ENCODE measurements at regions not wholly inside any gene's neighbourhood (a gene's known extent, or its start where the extent isn't known, plus 50 kb on each side); places are given as distances from the start of the nearest gene placed in this dataset.

DNA sequence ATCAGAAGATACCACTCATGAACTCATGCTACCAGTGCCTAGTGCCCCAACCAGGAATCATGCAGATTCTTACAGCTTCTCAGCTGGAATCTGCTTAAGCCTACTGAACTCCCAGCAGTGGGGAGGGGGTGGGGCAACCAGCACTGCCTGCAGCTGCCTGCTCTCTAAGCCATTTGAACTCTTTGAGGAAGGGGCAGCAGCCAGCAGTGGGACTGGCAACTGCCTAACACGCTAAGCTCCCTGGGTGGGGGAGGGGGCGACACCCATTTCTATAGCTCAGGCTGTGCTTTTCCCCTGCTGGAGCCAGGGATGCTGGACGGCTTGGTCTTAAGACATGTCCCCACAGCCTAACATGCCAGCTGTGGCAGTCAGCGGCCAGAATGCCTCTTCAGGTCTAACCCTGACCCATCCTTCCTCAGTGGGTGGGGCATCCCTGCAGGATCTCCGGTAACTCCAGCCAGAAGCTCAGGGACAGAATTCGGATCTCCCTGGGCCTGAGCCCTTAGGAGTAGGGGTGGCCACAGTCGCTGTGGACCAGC, 889.7 kb downstream of the CDH9 start:
- DNase-seq (ENCODE audit: low read depth), result no peak
- in situ Hi-C loops (cut with HindIII; ENCODE audit: low pct_unique_long_range_greater_than_20kb, low sequenced_read_pairs), result no loop called here

- no peak for DNase-seq (ENCODE audit: low read depth)
- in situ Hi-C loops (cut with HindIII; ENCODE audit: low pct_unique_long_range_greater_than_20kb, low sequenced_read_pairs), result no loop called here
These were observed 895.1 kb downstream of the CDH9 start for GRCh38 chr5:26143259-26143658.

DNA sequence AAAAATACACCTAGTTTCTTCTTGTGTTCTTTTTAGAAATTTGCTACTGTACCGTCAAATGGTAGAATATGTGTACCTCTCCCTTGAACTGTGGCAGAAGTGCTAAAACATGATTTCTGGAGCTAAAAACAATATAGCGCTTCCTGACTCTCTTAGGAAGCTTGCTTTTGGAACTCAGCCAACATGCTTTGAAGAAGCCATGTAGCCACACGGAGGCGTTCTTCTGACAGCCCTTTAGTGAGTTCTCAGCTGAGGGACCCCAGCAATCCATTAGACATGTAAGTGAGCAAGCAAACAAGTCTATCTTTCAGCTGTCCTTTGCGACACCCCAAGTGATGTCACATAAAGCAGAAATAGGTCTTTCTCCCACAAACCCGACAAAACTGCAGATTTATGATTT, 917.0 kb downstream of the CDH9 start:
- in situ Hi-C loops (cut with HindIII; ENCODE audit: low pct_unique_long_range_greater_than_20kb, low sequenced_read_pairs), result no loop called here
- no peak for DNase-seq (ENCODE audit: low read depth)

- DNase-seq (ENCODE audit: low read depth), result no peak
- in situ Hi-C loops (cut with HindIII; ENCODE audit: low pct_unique_long_range_greater_than_20kb, low sequenced_read_pairs), result no loop called here
These were observed 934.2 kb downstream of the CDH9 start for GRCh38 chr5:26104175-26104574.

DNA sequence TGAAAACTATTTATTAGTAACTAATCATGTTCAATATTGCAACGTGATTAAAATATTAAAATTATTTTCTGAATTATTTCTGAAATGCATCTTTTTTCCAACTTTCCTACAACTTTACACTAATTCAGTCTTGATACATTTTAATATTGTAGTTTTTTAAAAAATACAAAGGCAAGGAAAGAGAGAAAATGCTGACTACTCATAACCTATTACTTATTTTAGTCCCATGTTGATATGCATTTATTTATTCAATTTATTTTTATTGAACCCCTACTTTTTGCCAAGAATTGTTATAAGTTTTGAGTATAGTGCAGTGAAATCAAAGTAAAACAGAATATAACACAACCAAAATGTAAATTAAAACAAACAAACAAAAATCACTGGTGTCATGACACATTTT, 978.2 kb downstream of the CDH9 start:
- in situ Hi-C loops (cut with HindIII; ENCODE audit: low pct_unique_long_range_greater_than_20kb, low sequenced_read_pairs), result no loop called here
- DNase-seq (ENCODE audit: low read depth), result no peak

DNA sequence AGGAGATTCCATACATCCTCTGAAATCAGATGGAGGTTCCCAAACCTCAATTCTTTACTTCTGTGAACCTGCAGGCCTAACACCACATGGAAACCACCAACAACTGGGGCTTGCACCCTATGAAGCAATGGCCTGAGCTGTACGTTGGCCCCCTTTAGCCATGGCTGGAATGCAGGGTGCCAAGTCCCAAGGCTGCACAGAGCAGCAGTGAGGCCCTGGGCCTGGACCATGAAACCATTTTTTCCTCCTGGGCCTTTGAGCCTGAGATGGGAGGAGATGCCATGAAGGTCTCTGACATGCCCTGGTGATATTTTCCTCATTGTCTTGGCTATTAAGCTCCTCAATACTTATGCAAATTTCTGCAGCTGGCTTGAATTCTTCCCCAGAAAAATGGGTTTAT, 983.8 kb downstream of the CDH9 start:
- in situ Hi-C loops (cut with HindIII; ENCODE audit: low pct_unique_long_range_greater_than_20kb, low sequenced_read_pairs), result no loop called here

DNA sequence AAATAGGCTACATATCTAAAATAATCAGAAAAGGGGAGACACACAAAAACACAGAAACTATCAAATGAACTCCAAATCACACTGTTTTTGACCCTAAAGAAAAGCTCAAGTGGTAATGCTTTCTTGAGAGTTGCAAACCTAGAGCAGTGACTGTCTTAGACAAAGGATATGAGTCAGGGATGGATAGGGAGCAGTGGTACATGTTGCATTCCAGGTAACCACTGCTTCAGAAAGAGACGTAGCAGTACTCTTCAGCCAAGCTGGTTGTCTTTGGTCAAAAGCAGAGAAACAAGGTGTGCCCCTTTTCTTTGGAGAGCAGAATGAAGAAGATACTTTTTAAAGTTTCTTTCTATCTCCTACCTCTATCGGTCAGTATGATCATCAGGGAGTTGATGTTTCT, 1003.6 kb downstream of the CDH9 start:
- no peak for DNase-seq (ENCODE audit: low read depth)
- in situ Hi-C loops (cut with HindIII; ENCODE audit: low pct_unique_long_range_greater_than_20kb, low sequenced_read_pairs), result no loop called here

More for the DNA sequence above, 983.8 kb downstream of the CDH9 start:
- DNase-seq (ENCODE audit: low read depth), result no peak

- DNase-seq (ENCODE audit: low read depth), result no peak
- in situ Hi-C loops (cut with HindIII; ENCODE audit: low pct_unique_long_range_greater_than_20kb, low sequenced_read_pairs), result no loop called here
These were observed 1006.9 kb downstream of the CDH9 start for GRCh38 chr5:26031481-26031880.

- DNase-seq (ENCODE audit: low read depth), result no peak
- in situ Hi-C loops (cut with HindIII; ENCODE audit: low pct_unique_long_range_greater_than_20kb, low sequenced_read_pairs), result no loop called here
These were observed 1012.3 kb downstream of the CDH9 start for GRCh38 chr5:26026044-26026443.

- DNase-seq (ENCODE audit: low read depth), result no peak
- in situ Hi-C loops (cut with HindIII; ENCODE audit: low pct_unique_long_range_greater_than_20kb, low sequenced_read_pairs), result no loop called here
These were observed 1013.6 kb downstream of the CDH9 start for GRCh38 chr5:26024774-26025173.

DNA sequence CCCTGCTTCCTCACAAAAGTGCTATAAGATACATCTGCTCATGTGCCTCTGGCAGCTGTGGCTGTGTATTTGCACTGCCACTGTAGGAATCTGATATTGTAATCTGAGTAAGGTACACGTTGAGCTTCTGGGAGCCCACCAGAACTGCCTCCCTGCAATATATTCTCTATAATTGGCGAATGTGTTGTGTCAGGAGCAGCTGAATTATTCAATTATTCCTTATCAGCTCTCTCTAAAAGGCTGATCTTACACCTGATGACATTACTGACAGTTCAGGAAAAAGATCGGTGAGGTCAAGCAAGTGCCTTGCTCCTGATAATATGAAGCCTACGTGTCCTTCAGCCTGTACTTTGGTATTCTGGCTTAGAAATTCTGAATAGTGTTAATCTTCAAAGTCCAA, 1015.0 kb downstream of the CDH9 start:
- DNase-seq (ENCODE audit: low read depth), result no peak
- in situ Hi-C loops (cut with HindIII; ENCODE audit: low pct_unique_long_range_greater_than_20kb, low sequenced_read_pairs), result no loop called here

- in situ Hi-C loops (cut with HindIII; ENCODE audit: low pct_unique_long_range_greater_than_20kb, low sequenced_read_pairs), result no loop called here
- no peak for DNase-seq (ENCODE audit: low read depth)
These were observed 1024.2 kb downstream of the CDH9 start for GRCh38 chr5:26014206-26014605.

GRCh38 chr5:26012078-26012477, 1026.3 kb downstream of the CDH9 start:
- in situ Hi-C loops (cut with HindIII; ENCODE audit: low pct_unique_long_range_greater_than_20kb, low sequenced_read_pairs), result no loop called here
- DNase-seq (ENCODE audit: low read depth), result no peak

GRCh38 chr5:26009742-26010141, 1028.6 kb downstream of the CDH9 start:
- in situ Hi-C loops (cut with HindIII; ENCODE audit: low pct_unique_long_range_greater_than_20kb, low sequenced_read_pairs), result no loop called here
- DNase-seq (ENCODE audit: low read depth), result no peak

DNA sequence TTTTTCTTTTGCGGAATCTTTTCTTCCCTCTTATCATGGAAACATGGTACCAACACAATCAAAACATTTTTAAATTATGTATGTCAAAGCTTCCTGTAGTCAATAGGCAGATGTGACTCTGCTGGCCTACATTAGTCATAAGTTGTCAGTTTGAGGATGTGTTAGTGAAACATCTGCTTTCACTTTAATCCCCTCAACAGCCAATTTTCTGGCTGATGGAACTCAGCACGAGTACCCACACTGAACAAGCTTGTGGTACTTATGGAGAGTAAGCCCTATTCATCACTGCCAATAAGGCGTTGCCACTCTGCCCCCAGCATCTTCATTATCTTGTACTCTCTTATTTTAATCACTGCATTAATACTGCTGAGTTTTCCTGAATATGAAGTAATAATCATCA, 1034.4 kb downstream of the CDH9 start:
- DNase-seq (ENCODE audit: low read depth), result no peak
- in situ Hi-C loops (cut with HindIII; ENCODE audit: low pct_unique_long_range_greater_than_20kb, low sequenced_read_pairs), result no loop called here

- DNase-seq (ENCODE audit: low read depth), result no peak
- in situ Hi-C loops (cut with HindIII; ENCODE audit: low pct_unique_long_range_greater_than_20kb, low sequenced_read_pairs), result no loop called here
These were observed 1043.2 kb downstream of the CDH9 start for GRCh38 chr5:25995209-25995608.

- in situ Hi-C loops (cut with HindIII; ENCODE audit: low pct_unique_long_range_greater_than_20kb, low sequenced_read_pairs), result no loop called here
- no peak for DNase-seq (ENCODE audit: low read depth)
These were observed 1044.7 kb downstream of the CDH9 start for GRCh38 chr5:25993701-25994100.

- in situ Hi-C loops (cut with HindIII; ENCODE audit: low pct_unique_long_range_greater_than_20kb, low sequenced_read_pairs), result no loop called here
These were observed 1046.7 kb downstream of the CDH9 start for GRCh38 chr5:25991639-25992038.

GRCh38 chr5:25990771-25991170, 1047.6 kb downstream of the CDH9 start:
- no peak for DNase-seq (ENCODE audit: low read depth)
- in situ Hi-C loops (cut with HindIII; ENCODE audit: low pct_unique_long_range_greater_than_20kb, low sequenced_read_pairs), result no loop called here

More at GRCh38 chr5:25991639-25992038, 1046.7 kb downstream of the CDH9 start:
- no peak for DNase-seq (ENCODE audit: low read depth)

- in situ Hi-C loops (cut with HindIII; ENCODE audit: low pct_unique_long_range_greater_than_20kb, low sequenced_read_pairs), result no loop called here
These were observed 1059.3 kb downstream of the CDH9 start for GRCh38 chr5:25979086-25979485.

DNA sequence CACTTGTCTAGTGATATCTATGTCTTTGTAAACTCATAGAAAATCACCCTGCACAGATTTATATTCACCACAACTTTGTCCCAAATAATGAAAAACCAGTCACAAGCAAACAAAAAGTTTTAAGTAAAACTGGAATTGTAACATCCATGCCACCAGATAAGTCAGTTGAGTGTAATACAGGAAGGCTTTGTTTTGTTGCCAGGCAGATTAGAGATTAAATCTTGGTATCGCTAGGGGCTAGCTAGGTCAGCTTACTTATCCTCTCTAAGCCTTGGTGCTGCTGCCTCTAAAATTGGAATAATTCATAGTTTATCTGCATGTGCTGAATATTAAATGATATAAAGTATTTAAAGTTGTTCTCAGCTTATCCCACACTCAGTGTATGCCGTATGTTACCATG, 1062.5 kb downstream of the CDH9 start:
- in situ Hi-C loops (cut with HindIII; ENCODE audit: low pct_unique_long_range_greater_than_20kb, low sequenced_read_pairs), result no loop called here
- no peak for DNase-seq (ENCODE audit: low read depth)

More at GRCh38 chr5:25979086-25979485, 1059.3 kb downstream of the CDH9 start:
- DNase-seq (ENCODE audit: low read depth), result no peak

All from Caki2 (cell line).